HG03571 (cell line): ENCODE measurements at regions not wholly inside any gene's neighbourhood (a gene's known extent, or its start where the extent isn't known, plus 50 kb on each side); places are given as distances from the start of the nearest gene placed in this dataset.
A peak's percentile ranks its signal among the peaks of the same experiment; 100 is the strongest.

Source experiments
- ATAC-seq: cut with Tn5 transposase; IDR thresholded peaks from one replicate; pipeline ENCODE4 v1.9.1; 2021; ENCODE audit not compliant: unreplicated experiment

DNA sequence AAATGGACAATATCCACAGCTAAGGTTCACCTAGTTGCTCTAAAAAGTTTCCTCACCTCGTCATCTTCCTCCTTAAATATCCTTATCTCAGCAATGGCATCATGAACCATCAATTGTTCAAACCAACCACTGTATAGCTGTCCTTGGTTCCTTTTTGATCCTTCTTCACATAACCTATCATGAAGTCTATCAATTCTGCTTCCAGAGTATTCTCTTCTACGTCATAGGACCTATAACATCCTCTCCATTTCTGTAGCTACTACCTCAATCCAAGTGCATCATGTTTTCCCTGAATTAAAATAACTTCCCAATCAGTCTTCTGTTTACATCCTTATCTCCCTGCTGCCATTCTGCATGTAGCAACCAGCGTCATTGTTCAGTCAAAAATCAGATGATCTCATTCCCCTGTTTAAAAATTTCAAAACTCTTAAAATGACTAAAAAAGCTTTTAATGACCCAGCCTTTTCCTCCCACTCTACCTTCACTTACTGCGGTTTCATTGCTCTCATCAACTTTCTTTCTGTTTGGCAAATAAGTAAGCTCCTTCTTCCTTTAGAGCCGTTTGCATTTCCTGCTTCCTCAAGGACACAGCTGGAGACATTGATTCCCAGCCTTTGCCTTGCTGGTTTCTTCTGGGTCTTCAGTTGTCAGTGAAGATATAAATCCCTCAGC, 223.9 kb upstream of the MIR17HG start:
- ATAC-seq, result no peak

DNA sequence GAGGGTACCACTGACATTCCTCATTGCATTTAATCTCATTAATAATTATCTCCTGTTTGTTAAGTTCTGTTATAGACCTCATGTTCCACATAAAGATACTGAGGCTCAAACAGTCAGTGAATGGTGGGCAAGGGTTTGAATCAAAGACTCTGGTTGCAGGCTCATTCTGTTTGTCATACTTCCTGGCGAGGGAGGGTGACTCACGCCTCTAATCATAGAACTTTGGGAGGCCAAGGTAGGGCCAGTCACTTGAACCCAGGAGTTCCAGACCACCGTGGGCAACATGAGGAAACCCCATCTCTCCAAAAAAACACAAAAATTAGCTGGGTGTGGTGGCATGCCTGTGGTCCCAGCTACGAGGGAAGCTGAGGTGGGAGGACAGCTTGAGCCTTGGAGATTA, 220.7 kb upstream of the MIR17HG start:
- ATAC-seq, result no peak

DNA sequence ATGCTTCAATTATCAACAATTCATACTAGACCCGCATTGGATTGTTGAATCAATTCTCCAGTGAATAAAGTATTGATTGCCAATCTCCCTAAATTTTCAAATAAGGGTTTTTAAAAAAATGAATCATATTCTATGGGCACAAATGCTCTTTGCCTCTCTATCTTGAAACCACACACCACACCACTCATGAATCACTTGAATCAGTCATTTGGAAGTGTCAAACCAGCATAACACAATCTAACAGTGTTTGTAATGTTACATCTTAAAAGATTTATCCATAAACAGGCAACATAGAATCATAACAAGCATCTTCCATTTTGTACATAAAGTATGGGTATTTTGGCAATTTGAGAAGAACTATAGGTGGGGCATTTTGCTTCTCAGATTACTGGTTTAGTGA, 219.5 kb upstream of the MIR17HG start:
- ATAC-seq, result no peak

DNA sequence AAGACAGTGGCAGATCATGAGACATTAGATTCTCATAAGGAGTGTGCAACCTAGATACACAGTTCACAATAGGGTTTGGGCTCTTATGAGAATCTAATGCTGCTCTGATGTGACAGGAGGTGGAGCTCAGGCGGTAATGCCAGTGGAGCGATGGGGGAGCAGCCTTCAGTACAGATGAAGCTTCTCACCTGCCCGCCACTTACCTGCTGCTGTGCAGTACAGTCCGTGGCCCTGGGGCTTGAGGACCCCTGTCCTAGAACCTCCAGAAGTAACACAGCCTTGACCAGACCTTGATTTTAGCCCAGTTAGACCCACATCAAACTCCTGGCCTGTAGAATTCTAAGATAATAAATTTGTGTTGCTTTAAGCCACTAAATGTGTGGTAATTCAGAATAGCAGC, 215.1 kb upstream of the MIR17HG start:
- no peak for ATAC-seq

DNA sequence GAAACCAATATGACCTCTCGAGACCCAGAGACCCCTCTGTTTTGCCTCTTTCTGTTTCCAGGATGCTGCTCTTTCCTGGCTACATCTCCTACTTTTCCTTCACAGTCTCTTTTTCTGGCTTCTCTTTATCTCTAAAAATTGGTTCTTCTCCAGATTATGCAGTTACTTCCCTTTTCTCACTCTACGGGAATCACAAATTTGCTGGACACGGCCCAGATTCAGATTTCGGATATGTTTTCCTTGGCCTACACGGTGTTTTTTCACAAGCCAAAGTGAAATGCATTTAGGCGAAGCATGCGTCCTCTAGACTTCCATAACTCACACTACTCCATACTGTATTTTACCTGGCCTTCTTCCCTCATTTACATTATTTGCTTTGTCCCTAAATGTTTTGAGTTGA, 214.7 kb upstream of the MIR17HG start:
- ATAC-seq, result no peak

DNA sequence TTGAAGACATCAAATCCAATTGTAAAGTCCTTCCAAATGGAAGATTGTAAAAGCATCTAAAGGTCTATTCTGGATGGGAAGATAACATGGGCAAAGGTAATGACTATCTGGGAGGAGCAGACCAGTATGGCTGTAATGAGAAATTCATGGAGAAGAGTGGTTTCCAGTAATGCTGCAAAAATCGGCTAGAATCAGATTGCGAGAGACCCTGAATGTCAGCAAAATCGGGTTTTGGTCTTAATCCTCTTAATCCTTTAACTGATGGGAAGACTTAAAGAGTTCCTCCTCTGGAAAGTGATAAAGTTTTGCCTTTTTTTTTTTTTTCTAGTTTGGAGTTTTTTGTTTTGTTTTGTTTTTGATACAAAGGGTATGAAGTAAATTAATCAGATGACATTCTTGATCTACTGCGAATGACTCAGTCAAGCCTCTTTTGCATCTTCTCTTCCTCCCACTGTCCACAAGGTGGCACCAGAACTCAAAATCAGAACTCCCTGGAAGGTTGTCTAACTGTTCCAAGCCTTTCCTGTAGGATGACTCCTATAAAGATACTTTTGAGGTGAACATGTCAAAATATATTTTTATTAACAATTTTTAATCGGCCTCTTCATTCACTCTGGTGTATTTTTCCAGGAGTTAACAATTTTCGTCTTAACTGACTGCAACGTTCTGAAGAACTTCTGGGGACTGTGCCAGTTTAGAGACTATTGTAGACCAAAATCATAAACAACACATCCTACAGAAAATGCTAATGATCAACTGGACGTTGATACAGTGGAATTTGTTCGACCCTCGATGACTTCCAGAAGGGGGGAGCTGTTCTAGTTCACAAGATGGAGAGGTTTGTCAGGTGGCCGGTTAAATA, 213.3 kb upstream of the MIR17HG start:
- ATAC-seq, result peak; percentile 77

DNA sequence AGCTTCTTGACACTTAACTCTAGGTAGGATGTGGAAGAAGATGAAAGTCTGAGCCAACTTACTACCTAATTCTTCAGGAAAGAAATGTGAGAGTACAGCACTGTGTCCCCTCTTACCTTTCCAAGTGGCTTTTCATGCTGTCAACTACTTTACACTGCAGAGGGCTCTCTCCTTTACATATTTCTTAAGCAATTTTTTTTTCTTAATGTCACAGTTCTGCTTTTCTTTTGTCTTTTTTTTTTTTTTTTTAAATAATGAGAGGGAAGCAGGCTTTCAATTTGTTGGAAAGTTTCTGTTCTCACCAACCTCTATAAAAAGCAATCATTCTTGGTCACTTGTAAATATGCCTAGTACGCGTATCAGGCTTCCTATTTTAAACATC, 212.7 kb upstream of the MIR17HG start:
- peak; percentile 21 for ATAC-seq

DNA sequence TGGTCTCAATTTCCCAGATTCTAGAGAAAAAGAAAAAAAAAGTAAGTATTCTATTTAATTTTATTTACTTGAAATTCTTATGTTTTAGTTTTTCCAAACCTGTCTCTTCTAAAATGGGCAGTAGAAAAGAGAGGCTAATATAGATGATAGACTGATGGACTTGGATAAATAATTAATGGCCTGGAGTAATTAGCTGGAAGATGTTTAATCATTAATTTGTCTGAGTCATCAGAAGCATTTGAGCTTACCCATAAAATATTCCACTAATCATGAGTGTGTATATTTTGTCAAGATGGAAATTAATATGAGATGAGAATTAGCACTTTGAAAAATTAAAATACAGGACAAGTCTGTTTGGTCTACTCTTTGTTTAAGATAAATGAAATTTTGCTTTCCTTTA, 212.1 kb upstream of the MIR17HG start:
- ATAC-seq, result no peak

DNA sequence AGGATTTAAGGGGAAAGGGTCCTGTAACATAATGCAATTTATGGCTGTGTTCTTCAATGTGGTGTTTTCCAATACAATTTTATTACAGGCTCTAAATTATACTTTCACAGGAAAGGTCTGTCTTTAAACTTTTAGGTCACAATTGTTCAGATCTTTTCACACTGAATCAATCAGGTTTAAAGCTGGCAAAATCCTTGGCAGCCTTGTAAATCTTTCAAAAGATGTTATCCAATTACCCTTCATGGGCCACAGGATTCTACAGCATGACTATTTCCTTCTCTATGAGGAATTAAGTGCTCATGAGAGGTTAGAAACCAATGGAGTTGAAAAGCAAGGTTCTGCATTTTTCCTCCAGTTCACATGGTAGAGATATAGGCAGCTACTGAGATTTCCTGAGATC, 211.5 kb upstream of the MIR17HG start:
- no peak for ATAC-seq

DNA sequence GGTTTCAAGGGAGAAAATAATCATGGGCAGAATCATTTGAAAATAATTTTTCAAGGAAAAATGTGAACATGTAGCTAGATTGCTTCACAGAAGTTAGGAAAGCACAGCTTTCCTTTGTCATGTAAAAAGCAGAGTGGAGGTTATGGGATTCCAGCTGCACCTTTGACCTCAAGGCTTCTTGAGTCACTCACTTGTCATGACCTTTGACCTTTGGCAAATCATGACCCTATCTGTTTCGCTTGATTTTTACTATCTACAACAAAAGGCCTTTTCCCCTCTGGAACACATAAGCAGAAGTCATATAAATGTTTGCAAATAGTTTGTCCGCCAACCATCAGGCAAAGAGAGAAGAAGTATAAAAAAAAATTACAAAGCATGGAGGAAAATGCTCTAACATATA, 210.7 kb upstream of the MIR17HG start:
- no peak for ATAC-seq

DNA sequence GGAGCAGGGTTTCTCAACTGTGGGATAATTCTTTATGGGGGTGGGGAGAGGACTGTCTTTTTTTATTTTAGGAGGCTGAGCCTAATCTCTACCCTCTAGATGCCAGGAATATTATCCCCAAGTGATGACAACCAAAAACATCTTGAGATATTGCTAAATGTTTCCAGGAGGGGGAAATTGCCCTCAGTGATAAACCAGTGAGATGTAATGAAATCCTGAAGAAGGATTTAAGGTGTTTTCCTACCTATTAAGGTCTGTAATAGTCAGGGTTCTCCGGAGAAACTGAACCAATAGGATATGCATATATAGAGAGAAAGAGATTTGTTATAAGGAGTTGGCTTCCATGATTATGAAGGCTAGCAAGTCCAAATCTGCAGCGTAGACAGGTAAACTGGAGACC, 208.3 kb upstream of the MIR17HG start:
- ATAC-seq, result no peak

DNA sequence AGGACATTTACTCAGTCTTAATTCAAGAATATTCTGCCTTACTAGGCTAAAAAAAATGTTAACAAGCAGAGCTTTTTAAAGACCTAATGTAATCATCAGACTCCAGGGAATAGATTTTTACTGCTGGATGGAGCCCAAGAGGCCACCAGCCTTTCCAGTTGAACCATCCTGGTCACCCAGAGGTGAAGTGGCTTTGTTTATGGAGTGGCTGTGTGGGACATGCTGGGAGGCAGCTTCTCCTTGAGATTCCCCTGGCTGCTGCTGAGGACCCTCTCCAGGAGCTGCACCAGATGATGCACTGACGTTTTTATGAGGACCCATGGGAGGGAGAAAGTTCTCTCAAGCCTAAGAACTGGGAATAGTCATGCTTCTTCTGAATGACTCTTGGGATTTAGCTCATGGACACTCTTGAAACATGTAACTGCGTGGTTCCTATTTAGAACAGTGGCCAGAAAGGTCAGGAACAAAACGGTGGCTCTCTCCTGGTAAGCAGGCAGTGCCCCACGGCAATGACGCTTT, 205.9 kb upstream of the MIR17HG start:
- ATAC-seq, result no peak

DNA sequence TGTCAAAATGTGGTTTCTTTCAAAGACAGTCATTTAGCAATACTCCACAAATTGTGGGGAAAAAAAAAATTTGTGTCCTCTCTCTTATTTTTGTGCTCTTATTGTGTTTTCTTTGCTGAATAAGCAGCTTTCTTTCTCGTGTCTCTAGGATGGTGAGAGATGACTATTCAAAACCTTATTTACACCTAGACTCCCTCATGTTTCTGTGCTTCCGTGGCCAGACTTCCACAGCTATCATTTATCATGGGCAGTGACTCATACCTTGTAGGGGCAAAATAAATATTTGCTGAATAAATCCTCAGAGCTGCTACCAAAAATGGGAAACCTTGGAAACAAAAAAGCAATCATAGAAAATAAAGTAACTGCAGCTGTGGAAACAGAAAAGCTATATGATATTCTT, 204.9 kb upstream of the MIR17HG start:
- no peak for ATAC-seq

DNA sequence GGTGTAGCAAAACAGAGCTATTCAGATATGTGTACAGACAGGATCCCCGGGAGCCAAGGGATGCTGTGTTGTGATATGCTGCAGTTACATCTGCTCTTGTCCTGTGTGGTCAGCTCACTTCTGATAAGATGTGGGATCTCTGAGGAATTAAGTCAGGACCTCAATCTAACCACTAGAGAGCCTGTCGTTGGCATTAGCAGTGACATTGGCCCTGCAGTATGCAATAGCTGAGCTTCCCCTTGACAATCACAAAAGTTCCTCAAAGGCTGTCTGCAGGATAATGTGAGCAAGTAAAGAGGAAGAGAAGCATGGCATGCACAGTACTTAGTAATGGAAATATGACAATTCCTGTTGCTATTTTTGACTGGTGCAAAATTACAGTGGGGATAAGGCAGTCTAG, 203.4 kb upstream of the MIR17HG start:
- no peak for ATAC-seq

DNA sequence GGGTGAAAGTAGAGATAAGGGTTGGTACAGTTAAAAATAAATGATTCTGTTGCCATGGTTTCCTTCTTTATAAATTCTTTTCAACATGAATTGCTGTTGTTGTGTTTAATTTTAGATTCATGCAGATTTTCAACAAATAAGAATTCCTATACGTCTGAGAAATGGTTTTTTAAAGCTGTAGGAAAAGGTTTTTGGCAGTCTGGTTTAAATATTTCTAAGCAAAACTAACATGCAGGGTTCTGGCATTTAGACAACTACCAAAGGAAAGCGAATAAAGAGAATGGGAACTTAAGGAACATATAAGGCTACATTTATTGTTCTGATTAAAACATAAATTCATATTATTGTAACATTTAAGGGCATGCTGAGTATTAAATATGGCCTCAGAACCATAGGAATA, 203.0 kb upstream of the MIR17HG start:
- ATAC-seq, result no peak

DNA sequence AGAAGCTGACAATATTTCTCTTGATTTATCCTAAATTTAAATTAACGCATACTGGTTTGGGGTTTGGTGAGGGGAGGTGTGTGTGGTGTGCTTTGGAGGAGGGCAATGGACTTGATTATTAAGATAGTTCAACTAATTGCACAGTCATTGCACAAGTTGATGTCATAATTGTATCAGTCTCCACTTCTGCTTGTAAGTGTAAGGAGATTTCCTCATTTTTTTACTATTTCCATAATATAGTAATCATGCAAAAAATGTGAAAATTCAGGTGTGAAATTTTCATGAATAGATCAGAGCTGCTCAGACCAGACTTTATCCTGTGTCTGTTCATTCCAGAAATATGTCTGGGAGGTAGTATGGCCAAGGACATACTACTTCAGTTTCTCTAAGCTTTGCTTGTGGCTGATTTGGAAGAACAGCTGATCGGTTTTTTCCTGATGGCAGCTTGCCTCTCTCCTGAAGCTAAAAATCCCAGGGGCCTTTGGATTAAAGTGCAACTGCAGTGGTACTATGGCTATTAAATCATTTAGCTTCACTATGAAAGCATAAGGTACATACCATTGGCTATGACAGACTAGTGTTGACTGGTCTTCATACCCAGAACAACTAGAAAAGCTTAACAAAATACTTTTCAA, 201.8 kb upstream of the MIR17HG start:
- ATAC-seq, result no peak

DNA sequence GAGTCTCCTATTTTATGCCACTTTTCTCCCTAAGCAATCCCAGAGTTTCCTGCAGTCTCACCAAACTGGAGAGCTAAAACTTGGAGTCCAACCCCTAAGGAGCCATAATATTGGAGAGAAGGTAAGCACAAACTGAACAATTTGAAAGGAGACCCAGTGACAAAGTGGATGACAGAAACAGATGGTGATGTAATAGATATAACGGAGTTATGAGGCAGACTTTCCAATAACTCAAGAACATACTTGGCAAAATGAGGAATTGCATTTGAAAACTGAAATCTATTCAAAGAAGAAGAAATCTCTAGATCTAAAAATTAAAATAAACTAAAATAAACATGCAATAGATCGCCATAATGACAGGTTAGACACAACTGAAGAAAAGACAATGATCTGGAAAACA, 200.9 kb upstream of the MIR17HG start:
- ATAC-seq, result no peak

DNA sequence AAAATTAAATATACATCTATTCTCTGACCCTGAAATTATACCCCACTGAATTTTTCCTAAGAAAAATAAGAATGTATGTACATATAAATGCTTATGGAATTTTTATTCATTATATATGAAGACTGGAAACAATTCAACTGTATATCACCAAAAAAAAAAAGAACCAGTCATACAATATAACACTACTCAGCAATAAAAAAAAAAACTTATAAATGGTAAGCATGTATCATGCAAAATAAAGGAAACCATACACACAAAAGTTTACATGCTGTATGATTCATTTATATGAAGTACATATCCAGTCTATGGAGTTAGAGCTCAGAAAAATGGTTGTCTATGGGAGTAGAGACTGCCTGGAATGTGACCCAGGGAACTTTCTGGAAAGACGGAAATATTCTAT, 199.4 kb upstream of the MIR17HG start:
- ATAC-seq, result no peak

DNA sequence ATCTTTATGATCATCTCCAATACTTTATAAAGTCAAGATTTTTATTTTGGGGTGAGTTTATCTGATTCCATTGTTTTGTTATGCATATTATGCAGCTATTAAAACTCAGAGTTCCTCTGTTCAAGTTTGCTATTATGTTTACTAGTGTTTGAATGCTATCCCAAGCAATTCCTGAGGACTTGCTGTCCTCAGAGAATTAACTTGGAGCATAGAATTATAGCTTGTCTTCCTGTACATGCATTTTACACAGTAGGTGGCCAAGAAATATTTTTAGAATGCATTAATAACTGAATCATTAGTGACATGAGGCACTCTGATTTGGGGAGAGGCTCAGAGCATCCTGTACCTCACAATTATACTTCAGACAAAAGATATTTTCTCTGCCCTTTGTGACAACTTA, 195.6 kb upstream of the MIR17HG start:
- ATAC-seq, result no peak

DNA sequence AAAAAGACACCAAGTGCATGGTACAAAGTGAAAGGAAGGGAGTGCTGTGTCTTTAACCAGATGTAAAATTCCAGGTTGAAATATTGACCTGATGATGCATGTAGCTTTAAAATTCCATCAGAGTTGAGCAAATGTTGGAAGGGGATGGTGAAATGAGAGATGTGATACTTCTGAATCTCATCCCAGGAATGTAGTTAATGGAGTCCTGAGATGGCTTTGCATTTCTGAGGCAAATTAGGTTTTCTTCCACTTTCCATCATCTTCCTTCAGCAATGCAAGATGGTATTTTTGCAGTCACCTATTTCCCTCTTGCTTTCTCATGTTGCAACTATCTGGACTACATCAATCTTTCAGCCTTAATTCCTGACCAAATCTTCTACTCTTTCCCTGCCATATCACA, 194.1 kb upstream of the MIR17HG start:
- ATAC-seq, result no peak

DNA sequence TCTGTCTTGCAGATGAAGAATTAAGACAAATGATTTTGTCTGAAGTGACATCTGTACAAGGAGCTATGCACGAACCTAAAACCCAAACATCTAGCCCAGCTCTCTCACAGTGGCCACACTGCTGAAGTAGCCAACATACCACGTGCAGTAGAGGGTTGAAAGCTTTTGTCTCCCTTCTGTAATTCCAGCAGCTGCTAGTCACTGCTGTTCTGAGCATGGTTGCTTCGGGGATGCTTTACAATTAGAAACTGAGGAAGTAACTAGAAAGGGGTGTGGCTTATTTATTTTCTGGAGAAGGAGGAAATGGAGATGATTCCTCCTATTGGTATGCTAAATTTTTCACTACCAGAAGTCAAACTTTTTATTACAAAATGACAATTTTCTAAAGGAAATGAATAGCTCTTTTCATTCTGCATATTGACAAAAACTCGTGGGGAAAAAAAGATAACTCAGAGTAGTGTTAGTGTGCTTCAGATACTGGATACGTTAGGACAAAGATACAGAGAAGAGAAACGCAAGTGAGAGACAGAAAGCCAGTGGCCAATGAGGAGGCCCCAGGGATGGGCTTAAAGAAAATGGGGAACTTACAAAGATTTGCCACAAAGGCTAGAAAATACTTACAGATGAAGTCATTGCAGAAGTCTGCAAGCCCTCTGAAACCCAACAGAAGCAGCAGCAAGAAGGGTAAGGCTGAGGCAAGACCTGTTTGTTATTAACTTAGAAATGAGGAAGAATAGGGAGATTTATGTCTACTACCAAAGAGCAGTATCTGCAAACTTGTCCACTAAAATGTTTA, 192.7 kb upstream of the MIR17HG start:
- peak; percentile 75 for ATAC-seq
